HG03103 (cell line): ENCODE measurements at regions not wholly inside any gene's neighbourhood (a gene's known extent, or its start where the extent isn't known, plus 50 kb on each side); places are given as distances from the start of the nearest gene placed in this dataset.

Source experiments
- ATAC-seq: cut with Tn5 transposase; IDR thresholded peaks from one replicate; pipeline ENCODE4 v1.9.1; 2021; ENCODE audit warnings: low read depth; ENCODE audit not compliant: unreplicated experiment

GRCh38 chr17:74027444-74027843 is 176.0 kb upstream of the RPL38 start:
- no peak for ATAC-seq

GRCh38 chr17:74028354-74029116 is 174.9 kb upstream of the RPL38 start:
- no peak for ATAC-seq

- ATAC-seq = no peak
Measured at GRCh38 chr17:74031316-74032090, 172.0 kb upstream of the RPL38 start.

- ATAC-seq = no peak
Measured at GRCh38 chr17:74032222-74032621, 171.3 kb upstream of the RPL38 start.

- no peak for ATAC-seq
Measured at GRCh38 chr17:74037320-74037719, 166.2 kb upstream of the RPL38 start.

GRCh38 chr17:74040291-74040690 is 163.2 kb upstream of the RPL38 start:
- no peak for ATAC-seq

- ATAC-seq = no peak
Measured at GRCh38 chr17:74040729-74041128, 162.7 kb upstream of the RPL38 start.

- ATAC-seq = no peak
Measured at GRCh38 chr17:74041869-74042640, 161.4 kb upstream of the RPL38 start.

- ATAC-seq = no peak
Measured at GRCh38 chr17:74042744-74043486, 160.6 kb upstream of the RPL38 start.

GRCh38 chr17:74043976-74044375 is 159.5 kb upstream of the RPL38 start:
- no peak for ATAC-seq

- no peak for ATAC-seq
Measured at GRCh38 chr17:74045608-74046280, 157.7 kb upstream of the RPL38 start.

- no peak for ATAC-seq
Measured at GRCh38 chr17:74049167-74049966, 154.1 kb upstream of the RPL38 start.

- no peak for ATAC-seq
Measured at GRCh38 chr17:74049967-74050458, 153.5 kb upstream of the RPL38 start.

- ATAC-seq = no peak
Measured at GRCh38 chr17:74051348-74051747, 152.1 kb upstream of the RPL38 start.

GRCh38 chr17:74052993-74053711 is 150.3 kb upstream of the RPL38 start:
- no peak for ATAC-seq

- ATAC-seq = no peak
Measured at GRCh38 chr17:74053712-74054078, 149.8 kb upstream of the RPL38 start.

GRCh38 chr17:74054249-74054648 is 149.2 kb upstream of the RPL38 start:
- no peak for ATAC-seq

GRCh38 chr17:74055508-74056160 is 147.8 kb upstream of the RPL38 start:
- ATAC-seq = no peak
